HCT116 (cell line): ENCODE measurements at regions not wholly inside any gene's neighbourhood (a gene's known extent, or its start where the extent isn't known, plus 50 kb on each side); places are given as distances from the start of the nearest gene placed in this dataset.

ENCODE experiments used
- CEBPB ChIP-seq: IDR thresholded peaks from 2 replicates; pipeline ENCODE4 v1.6.1; 2012; ENCODE audit warnings: low read depth
- CTCF ChIP-seq, 3 experiments: fragments of 200-600 bp in 1 of 3; sonication (generic) in 1 of 3; IDR thresholded peaks in 2 of 3; conservative IDR thresholded peaks in 1 of 3; 2 replicates each; pipeline ENCODE4 v1.5.1; 2012 to 2017; ENCODE audit warnings: low read depth in 2 of 3, low read length in 2 of 3, antibody characterized with exemption in 1 of 3, borderline replicate concordance in 1 of 3, control low read depth in 1 of 3, mild to moderate bottlenecking in 1 of 3, mixed read lengths in 1 of 3, mixed run types in 1 of 3, moderate library complexity in 1 of 3; ENCODE audit not compliant: insufficient read depth in 1 of 3
- EGR1 ChIP-seq: IDR thresholded peaks from 2 replicates; pipeline ENCODE4 v1.6.1; 2012; ENCODE audit warnings: low read depth
- EZH2 ChIP-seq: fragments of 200-600 bp; sonication (generic); IDR thresholded peaks from 2 replicates; pipeline ENCODE4 v1.6.1; 2017; ENCODE audit warnings: antibody characterized with exemption, mixed run types
- MAX ChIP-seq: IDR thresholded peaks from 2 replicates; pipeline ENCODE4 v1.6.1; 2012
- POLR2A ChIP-seq: IDR thresholded peaks from 2 replicates; pipeline ENCODE4 v1.7.0; 2011; ENCODE audit warnings: borderline replicate concordance; ENCODE audit not compliant: insufficient read depth, insufficient read length; ENCODE audit errors: extremely low read depth
- RAD21 ChIP-seq: IDR thresholded peaks from 2 replicates; pipeline ENCODE4 v1.6.1; 2012; ENCODE audit warnings: low read depth, mild to moderate bottlenecking
- TCF7L2 ChIP-seq: IDR thresholded peaks from 2 replicates; pipeline ENCODE4 v1.7.0; 2011; ENCODE audit warnings: borderline replicate concordance, inconsistent platforms; ENCODE audit not compliant: insufficient read depth, insufficient read length; ENCODE audit errors: extremely low read depth
- ZNF274 ChIP-seq: fragments of 200-500 bp; sonication (Bioruptor generic); IDR thresholded peaks from 2 replicates; pipeline ENCODE4 v1.6.1; 2014; ENCODE audit warnings: mild to moderate bottlenecking, low read depth, low read length, inconsistent platforms
- TF ChIP-seq, protein P1 (sequence below): IDR thresholded peaks from 2 replicates; pipeline ENCODE4 v1.6.1; 2011; ENCODE audit warnings: mild to moderate bottlenecking, low read length, moderate library complexity; ENCODE audit not compliant: insufficient replicate concordance; ENCODE audit errors: extremely low read depth

- TF ChIP-seq CTCF (IDR thresholded peaks at IDR 0.05 in 2 of 3, conservative IDR thresholded peaks at IDR 0.05 in 1 of 3; ENCODE audit: borderline replicate concordance in 1 of 3, insufficient read depth in 1 of 3, low read depth in 2 of 3, low read length in 2 of 3) (no peak), CEBPB (no peak), TCF7L2 (no peak), EZH2 (no peak), POLR2A (no peak), MAX (no peak), ZNF274 (no peak), RAD21 (no peak), EGR1 (no peak)
- TF ChIP-seq, protein P1, sequence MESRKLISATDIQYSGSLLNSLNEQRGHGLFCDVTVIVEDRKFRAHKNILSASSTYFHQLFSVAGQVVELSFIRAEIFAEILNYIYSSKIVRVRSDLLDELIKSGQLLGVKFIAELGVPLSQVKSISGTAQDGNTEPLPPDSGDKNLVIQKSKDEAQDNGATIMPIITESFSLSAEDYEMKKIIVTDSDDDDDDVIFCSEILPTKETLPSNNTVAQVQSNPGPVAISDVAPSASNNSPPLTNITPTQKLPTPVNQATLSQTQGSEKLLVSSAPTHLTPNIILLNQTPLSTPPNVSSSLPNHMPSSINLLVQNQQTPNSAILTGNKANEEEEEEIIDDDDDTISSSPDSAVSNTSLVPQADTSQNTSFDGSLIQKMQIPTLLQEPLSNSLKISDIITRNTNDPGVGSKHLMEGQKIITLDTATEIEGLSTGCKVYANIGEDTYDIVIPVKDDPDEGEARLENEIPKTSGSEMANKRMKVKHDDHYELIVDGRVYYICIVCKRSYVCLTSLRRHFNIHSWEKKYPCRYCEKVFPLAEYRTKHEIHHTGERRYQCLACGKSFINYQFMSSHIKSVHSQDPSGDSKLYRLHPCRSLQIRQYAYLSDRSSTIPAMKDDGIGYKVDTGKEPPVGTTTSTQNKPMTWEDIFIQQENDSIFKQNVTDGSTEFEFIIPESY: no peak
Measured at GRCh38 chr5:58273711-58274110, 186.2 kb downstream of the PLK2 start.
